ENCODE measurements at regions not wholly inside any gene's neighbourhood (a gene's known extent, or its start where the extent isn't known, plus 50 kb on each side); places are given as distances from the start of the nearest gene placed in this dataset.

DNA sequence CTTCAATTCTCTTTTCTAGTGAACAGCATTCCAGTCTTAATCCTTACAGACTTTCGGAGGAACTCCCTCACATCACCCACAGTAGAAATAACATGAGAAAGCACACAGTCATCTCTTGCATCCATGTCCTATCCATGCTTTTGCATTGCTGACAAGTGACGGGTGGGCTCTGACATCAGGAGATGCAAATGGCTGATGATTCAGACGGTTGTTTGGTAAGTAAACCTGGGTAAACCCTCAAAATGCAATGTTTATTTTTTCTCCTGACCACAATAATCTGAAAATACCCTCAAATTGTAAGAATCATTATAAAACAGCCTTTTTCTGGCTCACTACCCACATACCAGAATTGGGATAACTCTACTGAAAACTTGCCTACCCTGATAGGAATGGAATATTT, 792.0 kb downstream of the MAFB start:
- TF ChIP-seq, protein P1, sequence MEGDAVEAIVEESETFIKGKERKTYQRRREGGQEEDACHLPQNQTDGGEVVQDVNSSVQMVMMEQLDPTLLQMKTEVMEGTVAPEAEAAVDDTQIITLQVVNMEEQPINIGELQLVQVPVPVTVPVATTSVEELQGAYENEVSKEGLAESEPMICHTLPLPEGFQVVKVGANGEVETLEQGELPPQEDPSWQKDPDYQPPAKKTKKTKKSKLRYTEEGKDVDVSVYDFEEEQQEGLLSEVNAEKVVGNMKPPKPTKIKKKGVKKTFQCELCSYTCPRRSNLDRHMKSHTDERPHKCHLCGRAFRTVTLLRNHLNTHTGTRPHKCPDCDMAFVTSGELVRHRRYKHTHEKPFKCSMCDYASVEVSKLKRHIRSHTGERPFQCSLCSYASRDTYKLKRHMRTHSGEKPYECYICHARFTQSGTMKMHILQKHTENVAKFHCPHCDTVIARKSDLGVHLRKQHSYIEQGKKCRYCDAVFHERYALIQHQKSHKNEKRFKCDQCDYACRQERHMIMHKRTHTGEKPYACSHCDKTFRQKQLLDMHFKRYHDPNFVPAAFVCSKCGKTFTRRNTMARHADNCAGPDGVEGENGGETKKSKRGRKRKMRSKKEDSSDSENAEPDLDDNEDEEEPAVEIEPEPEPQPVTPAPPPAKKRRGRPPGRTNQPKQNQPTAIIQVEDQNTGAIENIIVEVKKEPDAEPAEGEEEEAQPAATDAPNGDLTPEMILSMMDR (conservative IDR thresholded peaks at IDR 0.05) = no peak
- TF ChIP-seq EZH2 (IDR thresholded peaks at IDR 0.05; ENCODE audit: low read depth) = no peak
